Mesenchymal stem cell (in vitro differentiated cells and primary cell): ENCODE measurements at regions not wholly inside any gene's neighbourhood (a gene's known extent, or its start where the extent isn't known, plus 50 kb on each side); places are given as distances from the start of the nearest gene placed in this dataset.

Experiments
- DNase-seq: peaks from one replicate; pipeline ENCODE4 v3.0.0-alpha.2; 2013
- H2AFZ ChIP-seq: one replicate; pipeline ENCODE4 v1.6.1; 2013; ENCODE audit warnings: low read depth, mild to moderate bottlenecking, control low read depth, inconsistent platforms, low read length, moderate library complexity
- H2AK5ac ChIP-seq: 2 replicates; pipeline ENCODE4 v1.6.1; 2013; ENCODE audit warnings: low read length, moderate library complexity, mild to moderate bottlenecking, inconsistent platforms; ENCODE audit not compliant: severe bottlenecking
- H2BK120ac ChIP-seq: one replicate; pipeline ENCODE4 v1.6.1; 2013; ENCODE audit warnings: low read depth, mild to moderate bottlenecking, inconsistent platforms, low read length, moderate library complexity
- H2BK12ac ChIP-seq, 2 experiments: one replicate each; pipeline ENCODE4 v1.6.1; 2013; ENCODE audit warnings: inconsistent platforms in 2 of 2, low read length in 2 of 2, mild to moderate bottlenecking in 2 of 2, moderate library complexity in 2 of 2, control low read depth in 1 of 2
- H2BK15ac ChIP-seq: one replicate; pipeline ENCODE4 v1.6.1; 2013; ENCODE audit warnings: mild to moderate bottlenecking, low read depth, inconsistent platforms; ENCODE audit not compliant: poor library complexity, severe bottlenecking
- H2BK5ac ChIP-seq: 2 replicates; pipeline ENCODE4 v1.6.1; 2013; ENCODE audit warnings: low read depth, mild to moderate bottlenecking, low read length, control low read depth, inconsistent platforms; ENCODE audit not compliant: poor library complexity, severe bottlenecking
- H3K14ac ChIP-seq, 2 experiments: one replicate each; pipeline ENCODE4 v1.6.1; 2013; ENCODE audit warnings: inconsistent platforms in 2 of 2, low read length in 2 of 2, control low read depth in 1 of 2, mild to moderate bottlenecking in 1 of 2, moderate library complexity in 1 of 2
- H3K18ac ChIP-seq, 2 experiments: one replicate each; pipeline ENCODE4 v1.6.1; 2013; ENCODE audit warnings: inconsistent platforms in 2 of 2, low read length in 2 of 2, control low read depth in 1 of 2, low read depth in 1 of 2, mild to moderate bottlenecking in 1 of 2
- H3K23ac ChIP-seq, 2 experiments: one replicate each; pipeline ENCODE4 v1.6.1; 2013; ENCODE audit warnings: inconsistent platforms in 2 of 2, low read length in 2 of 2, mild to moderate bottlenecking in 2 of 2, moderate library complexity in 2 of 2, control low read depth in 1 of 2
- H3K27ac ChIP-seq: 2 replicates; pipeline ENCODE4 v1.5.1; 2013; ENCODE audit warnings: mild to moderate bottlenecking, moderate library complexity, low read length, control low read depth, inconsistent platforms; ENCODE audit not compliant: poor library complexity, severe bottlenecking
- H3K27me3 ChIP-seq, 2 experiments: 2 replicates each; pipeline versions ENCODE4 v1.6.1 to v1.7.0; 2013; ENCODE audit warnings: low read length in 2 of 2, mild to moderate bottlenecking in 2 of 2, moderate library complexity in 2 of 2, control low read depth in 1 of 2, inconsistent platforms in 1 of 2; ENCODE audit not compliant: control insufficient read depth in 1 of 2, insufficient read depth in 1 of 2
- H3K36me3 ChIP-seq, 2 experiments: 2 replicates each; pipeline versions ENCODE4 v1.6.1 to v1.7.0; 2013; ENCODE audit warnings: low read length in 2 of 2, control low read depth in 1 of 2, inconsistent platforms in 1 of 2, low read depth in 1 of 2, mild to moderate bottlenecking in 1 of 2; ENCODE audit not compliant: insufficient read depth in 2 of 2, control insufficient read depth in 1 of 2
- H3K4ac ChIP-seq, 2 experiments: one replicate each; pipeline ENCODE4 v1.6.1; 2013; ENCODE audit warnings: inconsistent platforms in 2 of 2, low read length in 2 of 2, mild to moderate bottlenecking in 2 of 2, moderate library complexity in 2 of 2, control low read depth in 1 of 2, low read depth in 1 of 2
- H3K4me1 ChIP-seq: 2 replicates; pipeline ENCODE4 v1.6.1; 2013; ENCODE audit warnings: low read depth, low read length, control low read depth; ENCODE audit not compliant: control insufficient read depth, insufficient read depth
- H3K4me2 ChIP-seq: 2 replicates; pipeline ENCODE4 v1.6.1; 2013; ENCODE audit warnings: low read length, mild to moderate bottlenecking, inconsistent platforms; ENCODE audit not compliant: poor library complexity, severe bottlenecking
- H3K4me3 ChIP-seq, 2 experiments: 2 replicates each; pipeline versions ENCODE4 v1.5.1 to v1.7.0; 2013; ENCODE audit warnings: low read length in 2 of 2, mild to moderate bottlenecking in 2 of 2, control low read depth in 1 of 2, low read depth in 1 of 2; ENCODE audit not compliant: insufficient read depth in 1 of 2
- H3K79me1 ChIP-seq: replicated peaks from 2 replicates; pipeline ENCODE4 v1.6.1; 2013; ENCODE audit warnings: mild to moderate bottlenecking, control low read depth, low read length, inconsistent platforms; ENCODE audit not compliant: poor library complexity, severe bottlenecking
- H3K9ac ChIP-seq: 2 replicates; pipeline ENCODE4 v1.7.0; 2013; ENCODE audit warnings: mild to moderate bottlenecking, low read length, moderate library complexity
- H3K9me3 ChIP-seq: 2 replicates; pipeline ENCODE4 v1.7.0; 2013; ENCODE audit warnings: mild to moderate bottlenecking, low read length; ENCODE audit not compliant: control insufficient read depth
- H4K8ac ChIP-seq: one replicate; pipeline ENCODE4 v1.6.1; 2013; ENCODE audit warnings: inconsistent platforms, mild to moderate bottlenecking, low read length, moderate library complexity
- H4K91ac ChIP-seq: one replicate; pipeline ENCODE4 v1.6.1; 2013; ENCODE audit warnings: mild to moderate bottlenecking, low read length, inconsistent platforms
- WGBS: methylation state at CpG from one replicate; pipeline ENCODE4 v1.1.7; 2013; ENCODE audit warnings: mixed read lengths; 5-methylcytosine and 5-hydroxymethylcytosine counted together

- Histone ChIP-seq H2BK120ac (no peak overlapping the region), H2BK5ac (no peak overlapping the region), H4K91ac (no peak overlapping the region), H3K23ac (no peak overlapping the region), H3K27me3 (no peaks in the 10 kb centered on the region), H3K4ac (no peak overlapping the region), H3K36me3 (no peaks in the 10 kb centered on the region), H2AFZ (no peak overlapping the region), H2BK12ac (no peak overlapping the region), H2AK5ac (no peak overlapping the region), H3K27ac (no peak overlapping the region), H3K14ac (no peak overlapping the region), H3K79me1 (no peaks in the 10 kb centered on the region), H2BK15ac (no peak overlapping the region), H3K4me1 (no peaks in the 10 kb centered on the region), H3K4me2 (no peak overlapping the region), H3K4me3 (no peak overlapping the region), H4K8ac (no peak overlapping the region), H3K9ac (no peak overlapping the region), H3K9me3 (no peaks in the 10 kb centered on the region), H3K18ac (no peak overlapping the region)
- no peak for DNase-seq
- WGBS, result 88% methylated on average over 7 of the region's 7 CpGs
These were observed 317.2 kb downstream of the IRX1 start for GRCh38 chr5:3912790-3913189.

DNA sequence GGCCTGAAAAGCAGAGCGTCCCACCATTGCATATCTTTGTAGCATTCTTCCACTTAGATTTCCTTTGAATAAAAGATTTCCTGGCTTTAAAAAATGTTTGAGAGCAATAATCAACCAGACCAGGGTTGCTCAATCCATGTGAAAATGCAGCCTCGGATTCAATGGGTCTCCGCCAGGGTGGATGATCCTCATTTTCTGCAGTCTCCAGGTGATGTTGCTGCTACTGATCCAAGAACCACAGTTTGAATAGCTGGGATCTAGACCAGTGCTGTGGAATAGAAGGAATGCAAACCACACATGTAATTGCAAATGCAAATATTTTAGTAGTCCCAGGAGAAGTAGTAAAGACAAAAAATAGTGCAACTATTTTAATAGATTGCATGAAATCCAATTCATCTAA is 317.6 kb downstream of the IRX1 start:
- no peak for DNase-seq
- Histone ChIP-seq H3K4me1 (no peaks in the 10 kb centered on the region), H3K9ac (no peak overlapping the region), H2BK120ac (no peak overlapping the region), H3K18ac (no peak overlapping the region), H3K79me1 (no peaks in the 10 kb centered on the region), H4K91ac (no peak overlapping the region), H3K27ac (no peak overlapping the region), H2BK5ac (no peak overlapping the region), H3K27me3 (no peaks in the 10 kb centered on the region), H4K8ac (no peak overlapping the region), H2BK15ac (no peak overlapping the region), H3K23ac (no peak overlapping the region), H3K9me3 (peaks cover 2% of the 10 kb centered on the region), H3K14ac (no peak overlapping the region), H2BK12ac (no peak overlapping the region), H3K4me3 (no peak overlapping the region), H3K4ac (no peak overlapping the region), H3K36me3 (no peaks in the 10 kb centered on the region), H2AK5ac (no peak overlapping the region), H2AFZ (no peak overlapping the region), H3K4me2 (no peak overlapping the region)
- 68% methylated on average over 3 of the region's 3 CpGs for WGBS

- Histone ChIP-seq H3K27me3 (no peaks in the 10 kb centered on the region), H3K9me3 (peaks cover 26% of the 10 kb centered on the region), H2BK15ac (no peak overlapping the region), H3K4me3 (no peak overlapping the region), H3K4me1 (no peaks in the 10 kb centered on the region), H2AK5ac (no peak overlapping the region), H2BK5ac (no peak overlapping the region), H2AFZ (no peak overlapping the region), H3K23ac (no peak overlapping the region), H4K91ac (no peak overlapping the region), H3K4ac (no peak overlapping the region), H3K14ac (no peak overlapping the region), H3K18ac (no peak overlapping the region), H2BK12ac (no peak overlapping the region), H3K27ac (no peak overlapping the region), H3K9ac (no peak overlapping the region), H2BK120ac (no peak overlapping the region), H3K79me1 (no peaks in the 10 kb centered on the region), H3K4me2 (no peak overlapping the region), H4K8ac (no peak overlapping the region), H3K36me3 (no peaks in the 10 kb centered on the region)
- WGBS, result 76% methylated on average over 7 of the region's 7 CpGs
- DNase-seq, result no peak
These were observed 329.4 kb downstream of the IRX1 start for GRCh38 chr5:3925022-3925421.

GRCh38 chr5:3925935-3926334 is 330.3 kb downstream of the IRX1 start:
- Histone ChIP-seq H2BK12ac (no peak overlapping the region), H2BK5ac (no peak overlapping the region), H3K27me3 (no peaks in the 10 kb centered on the region), H3K9me3 (peaks cover 28% of the 10 kb centered on the region), H3K4me1 (no peaks in the 10 kb centered on the region), H3K4me3 (no peak overlapping the region), H2AFZ (no peak overlapping the region), H2BK15ac (no peak overlapping the region), H3K18ac (no peak overlapping the region), H3K14ac (no peak overlapping the region), H2AK5ac (no peak overlapping the region), H4K91ac (no peak overlapping the region), H3K27ac (no peak overlapping the region), H3K79me1 (no peaks in the 10 kb centered on the region), H2BK120ac (no peak overlapping the region), H3K23ac (no peak overlapping the region), H3K4me2 (no peak overlapping the region), H3K4ac (no peak overlapping the region), H3K36me3 (no peaks in the 10 kb centered on the region), H4K8ac (no peak overlapping the region), H3K9ac (no peak overlapping the region)
- WGBS, result 50% methylated on average over 8 of the region's 8 CpGs
- no peak for DNase-seq
